HG03521 (cell line): ENCODE measurements at regions not wholly inside any gene's neighbourhood (a gene's known extent, or its start where the extent isn't known, plus 50 kb on each side); places are given as distances from the start of the nearest gene placed in this dataset.

Source experiments
- ATAC-seq: cut with Tn5 transposase; IDR thresholded peaks from one replicate; pipeline ENCODE4 v1.9.1; 2021; ENCODE audit warnings: mild to moderate bottlenecking, moderate library complexity; ENCODE audit not compliant: unreplicated experiment

DNA sequence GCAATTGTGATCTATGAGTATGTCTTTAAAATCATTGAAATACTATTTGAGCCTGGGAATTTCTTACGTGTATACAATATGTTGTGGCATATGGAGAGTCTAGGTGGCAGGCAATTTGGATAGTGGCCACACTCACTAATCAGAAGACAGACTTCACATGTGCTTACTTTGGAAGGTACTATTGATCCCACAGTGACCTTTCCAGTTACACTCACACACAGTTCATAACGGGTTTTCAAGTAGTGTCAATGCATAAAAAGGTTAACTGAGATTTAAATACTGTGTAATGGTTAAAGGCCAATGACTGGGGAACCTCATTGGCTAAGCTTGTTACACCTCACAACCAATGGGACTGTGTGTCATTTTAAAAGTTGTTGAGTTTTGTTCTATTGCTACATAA, 783.2 kb downstream of the RPA4 start:
- no peak for ATAC-seq

DNA sequence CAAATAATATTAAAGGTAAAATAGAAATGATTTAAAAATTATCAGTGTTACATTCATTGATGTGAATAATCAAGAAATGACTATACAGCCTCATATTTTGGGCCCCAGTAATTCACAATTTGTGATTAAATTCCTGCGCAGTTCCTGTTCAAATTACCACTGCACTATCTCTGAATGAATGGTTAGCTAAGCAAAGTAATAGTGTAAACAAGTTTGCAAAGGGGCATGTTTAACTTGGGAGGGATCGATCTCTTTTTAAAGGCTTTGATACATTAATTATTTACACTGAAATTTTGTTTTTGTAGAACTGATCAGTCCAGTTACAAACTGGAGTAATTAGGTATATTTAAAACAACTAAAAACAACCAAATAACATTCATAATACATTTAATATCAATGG, 784.4 kb downstream of the RPA4 start:
- ATAC-seq: no peak

DNA sequence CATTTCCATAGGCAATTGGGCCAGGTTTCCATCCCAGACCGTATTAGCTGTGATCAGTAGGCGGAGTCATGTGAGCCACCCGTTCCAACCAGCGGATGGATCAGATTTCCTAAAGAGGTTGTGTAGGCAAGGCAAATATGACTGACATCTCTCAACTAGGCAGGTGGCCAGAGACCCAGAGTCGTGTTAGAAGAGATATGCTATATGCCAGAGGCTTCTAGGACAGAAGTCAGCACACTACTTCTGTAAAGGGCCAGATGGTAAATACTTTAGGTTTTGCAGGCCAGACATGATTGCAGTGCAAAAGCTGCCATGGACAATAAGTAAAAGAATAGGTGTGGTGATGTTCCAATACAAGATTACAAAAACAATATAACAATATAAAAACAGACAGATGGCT, 788.4 kb downstream of the RPA4 start:
- ATAC-seq: no peak

DNA sequence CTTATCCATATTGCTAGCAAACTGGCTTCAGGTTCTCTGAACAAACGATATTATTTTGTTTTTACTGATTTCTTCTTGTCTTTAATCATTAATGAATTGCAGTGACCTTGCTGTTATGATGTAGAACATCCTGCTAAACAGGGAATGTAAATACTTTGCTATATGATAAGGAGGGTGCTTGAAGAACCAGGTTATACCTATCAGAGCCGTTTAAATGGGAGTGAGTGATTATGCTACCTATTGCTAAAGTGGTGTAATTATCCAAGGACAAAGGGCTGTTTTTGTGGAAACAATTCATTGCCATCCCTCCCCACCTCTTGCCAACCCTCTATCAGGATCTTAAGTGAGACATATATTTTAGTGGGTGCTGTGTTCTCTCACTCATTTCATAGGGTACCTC, 788.9 kb downstream of the RPA4 start:
- ATAC-seq: no peak

DNA sequence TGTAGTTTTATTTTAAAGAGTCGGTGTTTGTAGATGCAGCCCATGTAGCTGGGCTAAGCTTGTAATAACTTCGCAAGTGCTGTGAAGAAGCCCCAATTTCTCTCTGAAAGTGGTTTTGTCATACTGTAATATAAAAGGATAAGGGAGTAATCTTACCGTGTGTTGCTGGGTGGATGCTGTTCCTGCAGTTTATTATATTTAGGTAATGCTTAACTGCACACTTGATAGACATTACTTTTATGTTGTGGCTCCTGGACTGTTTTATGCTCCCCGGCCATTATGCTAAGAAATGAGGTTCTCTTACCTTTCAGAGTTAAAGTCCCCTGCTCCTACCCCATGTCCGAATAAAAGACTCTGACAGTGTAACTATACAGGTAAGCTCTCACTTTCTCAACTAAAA, 789.4 kb downstream of the RPA4 start:
- ATAC-seq: no peak

DNA sequence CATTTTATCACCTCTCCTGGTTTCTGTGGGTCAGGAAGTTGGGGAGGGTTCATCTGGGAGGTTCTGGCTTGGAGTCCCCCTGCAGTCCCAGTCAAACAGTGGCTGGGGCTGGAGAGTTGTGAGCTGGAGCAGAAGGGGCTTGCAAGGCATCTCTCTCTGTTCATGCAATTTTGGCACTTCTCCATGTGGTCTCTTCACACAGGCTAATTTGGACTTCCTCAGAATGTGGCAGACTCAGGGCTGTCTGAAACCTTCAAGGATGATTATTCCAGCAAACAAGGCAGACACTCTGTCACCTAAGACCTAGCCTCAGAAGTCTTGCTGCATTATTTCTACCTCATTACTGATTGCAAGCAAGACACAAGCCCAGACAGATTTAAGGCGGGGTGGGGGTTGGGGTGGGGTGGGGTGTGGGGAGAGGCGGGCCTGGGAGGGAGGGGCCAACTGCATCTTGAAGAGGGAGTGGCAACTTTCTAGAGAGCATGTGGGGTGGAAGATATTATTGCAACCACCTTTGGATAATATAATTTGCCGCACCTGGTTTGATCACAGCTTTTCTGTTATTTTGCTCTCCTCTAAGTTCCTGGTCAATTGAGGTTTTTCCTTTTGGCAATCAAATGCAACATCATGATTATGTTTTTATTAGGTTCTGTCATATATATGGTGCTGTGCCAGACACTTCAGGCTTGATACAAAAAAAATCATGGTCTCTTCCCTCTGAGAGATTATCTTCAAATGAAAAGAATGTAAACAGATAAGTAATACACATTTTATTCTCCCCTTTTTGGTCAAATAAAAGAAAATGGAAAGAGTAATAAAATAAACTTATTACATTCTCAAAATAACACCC, 799.5 kb downstream of the RPA4 start:
- ATAC-seq: no peak

DNA sequence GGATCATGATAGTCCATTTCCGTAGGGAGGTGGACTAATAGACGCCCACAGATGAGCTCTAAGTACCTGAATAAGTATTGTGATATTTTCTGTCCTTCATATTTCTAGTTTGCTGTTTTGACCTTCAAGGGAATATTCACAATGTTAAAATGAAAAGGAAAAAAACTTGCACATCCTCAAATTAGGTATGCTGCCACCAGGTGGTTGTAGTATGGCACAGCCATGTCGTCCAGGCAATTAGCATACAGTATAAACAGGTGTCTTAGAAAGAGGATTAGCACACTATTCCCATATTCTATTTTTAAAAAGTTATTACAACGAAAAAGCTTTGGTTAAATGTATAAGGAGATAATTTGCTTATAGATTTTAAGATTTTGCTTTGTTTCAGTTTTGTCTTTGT, 802.0 kb downstream of the RPA4 start:
- ATAC-seq: no peak

DNA sequence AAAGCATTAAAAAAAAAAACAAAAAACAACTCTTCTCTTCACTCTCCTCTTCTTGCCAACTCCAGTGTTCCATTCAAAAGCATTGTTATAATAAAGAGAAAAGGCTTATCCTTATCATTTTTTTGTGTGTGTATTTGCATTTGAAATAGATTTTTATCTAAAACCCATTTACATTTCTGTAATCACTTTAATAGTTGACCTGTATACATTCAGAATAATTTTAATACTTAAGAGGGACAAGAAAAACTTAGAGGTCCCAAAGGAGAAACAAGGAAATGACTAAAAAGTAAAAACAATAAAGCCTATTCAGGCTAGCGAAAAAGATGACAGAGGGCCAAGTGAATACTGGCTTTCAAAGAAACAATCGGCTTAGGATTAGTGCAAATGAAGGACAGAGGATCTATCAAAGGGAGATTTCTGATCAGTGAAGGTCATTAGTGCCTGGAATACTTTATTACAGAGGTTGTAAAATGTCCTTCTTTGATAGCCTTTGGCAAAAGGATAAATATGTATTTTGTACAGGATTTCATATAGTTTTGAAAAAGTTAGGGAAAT, 808.3 kb downstream of the RPA4 start:
- no peak for ATAC-seq

DNA sequence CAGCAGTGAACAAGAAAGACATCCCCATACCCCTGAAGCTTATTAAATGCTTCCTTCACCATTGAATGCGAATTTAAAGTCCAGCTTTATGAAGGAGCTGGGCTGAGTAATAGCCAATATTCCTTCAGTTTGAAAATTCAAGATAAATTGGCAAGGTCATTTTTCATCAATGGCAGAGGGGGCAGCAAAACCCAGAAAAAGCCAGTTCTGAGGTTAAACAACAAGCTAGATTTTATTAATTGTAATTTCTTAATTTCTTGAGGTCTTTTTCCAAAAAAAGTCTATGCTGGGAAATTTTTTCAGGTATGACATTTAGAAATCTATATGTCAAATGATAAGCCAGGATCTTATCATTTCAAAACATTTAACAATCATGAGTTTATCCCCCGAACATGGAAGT, 808.9 kb downstream of the RPA4 start:
- ATAC-seq: no peak

DNA sequence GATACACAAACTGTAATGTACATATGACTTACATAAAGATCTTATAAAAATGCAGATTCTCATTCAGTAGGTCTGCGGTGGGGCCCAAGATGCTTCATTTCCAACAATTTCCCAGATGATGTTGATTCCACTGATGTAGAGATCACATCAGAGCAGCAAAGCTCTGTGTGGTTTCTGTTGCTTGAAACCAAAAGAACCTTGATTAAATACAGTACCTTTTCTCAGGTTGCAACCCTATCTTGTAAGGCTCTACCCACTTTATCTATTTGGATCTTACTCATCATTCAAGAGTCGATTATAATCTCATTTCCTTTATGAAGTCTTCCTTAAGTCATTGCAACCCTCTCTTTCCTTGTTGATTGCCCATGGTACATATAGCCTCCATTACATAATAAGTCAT, 816.8 kb downstream of the RPA4 start:
- no peak for ATAC-seq

DNA sequence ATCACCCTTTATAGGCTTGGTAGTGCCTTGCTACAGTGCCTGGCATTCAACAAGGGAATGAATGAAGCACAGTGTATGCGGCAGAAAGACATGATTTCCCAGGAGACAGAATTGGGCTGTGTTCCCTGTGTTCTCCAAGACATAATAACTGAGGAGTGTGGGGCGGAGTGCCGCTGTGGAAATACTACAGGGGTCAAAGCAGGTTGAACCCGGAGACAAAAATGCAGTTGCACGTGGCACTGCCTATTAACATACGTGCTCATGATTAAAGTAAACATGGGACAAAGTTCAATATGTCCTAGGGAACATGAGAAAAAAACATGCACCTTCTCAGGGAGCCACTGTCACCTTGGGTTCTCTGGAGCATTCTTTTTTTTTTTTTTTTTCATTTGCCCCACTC, 820.8 kb downstream of the RPA4 start:
- no peak for ATAC-seq

DNA sequence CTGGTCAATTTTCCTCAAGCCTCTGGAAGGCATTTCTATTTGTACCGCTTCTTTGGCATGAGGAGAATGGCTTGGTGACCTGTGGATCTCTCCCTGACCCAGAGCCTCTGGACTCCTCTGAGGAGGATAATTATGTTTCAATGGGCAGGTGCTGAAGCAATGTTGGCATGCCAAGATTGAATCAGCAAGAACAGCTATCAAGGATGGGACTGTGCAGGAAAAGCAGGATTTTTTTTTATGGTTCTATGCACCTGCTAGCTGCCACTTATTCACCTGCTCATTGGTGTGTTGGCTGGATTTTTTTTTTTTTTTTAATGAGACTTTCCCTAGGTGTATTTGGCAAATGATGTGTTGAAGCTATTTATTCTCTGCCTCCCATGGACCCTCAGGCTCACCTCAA, 821.2 kb downstream of the RPA4 start:
- ATAC-seq: no peak

DNA sequence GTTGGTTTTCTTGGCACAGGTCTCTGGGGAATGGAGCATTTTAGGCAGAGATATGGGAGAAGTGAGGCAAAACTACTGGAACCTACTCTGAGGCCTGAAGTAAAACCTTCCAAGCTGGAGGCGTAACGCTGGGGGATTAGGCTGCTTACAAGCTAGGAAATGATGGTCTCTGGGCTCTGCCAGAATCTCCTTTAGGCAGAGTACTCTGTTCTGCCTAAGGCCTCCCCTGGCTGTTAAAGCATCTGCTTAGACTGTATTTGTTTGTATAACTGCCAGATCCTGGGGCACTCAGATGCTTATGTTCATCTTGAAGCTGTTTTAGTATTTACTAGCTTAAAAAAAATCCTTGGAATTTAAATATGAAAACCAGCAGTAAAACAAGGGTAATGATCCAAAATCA, 822.2 kb downstream of the RPA4 start:
- ATAC-seq: no peak

DNA sequence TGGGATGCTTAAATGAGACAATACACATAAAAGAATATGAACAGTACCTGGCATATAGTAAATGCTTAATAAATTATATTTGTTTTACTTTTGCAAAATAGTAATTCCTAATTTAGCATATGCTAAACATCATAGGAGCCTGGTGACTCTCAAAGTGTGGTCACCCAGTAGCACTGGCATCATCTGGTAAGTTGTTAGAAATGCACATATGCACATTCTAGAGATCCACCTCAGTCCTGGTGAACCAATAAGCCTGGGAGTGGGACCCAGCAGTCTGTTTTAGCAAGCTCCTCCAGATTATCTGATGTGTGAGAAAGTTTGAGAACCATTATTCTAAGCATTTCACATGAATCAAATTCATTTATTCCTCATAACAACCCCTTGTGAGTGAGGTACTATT, 830.4 kb downstream of the RPA4 start:
- ATAC-seq: no peak

DNA sequence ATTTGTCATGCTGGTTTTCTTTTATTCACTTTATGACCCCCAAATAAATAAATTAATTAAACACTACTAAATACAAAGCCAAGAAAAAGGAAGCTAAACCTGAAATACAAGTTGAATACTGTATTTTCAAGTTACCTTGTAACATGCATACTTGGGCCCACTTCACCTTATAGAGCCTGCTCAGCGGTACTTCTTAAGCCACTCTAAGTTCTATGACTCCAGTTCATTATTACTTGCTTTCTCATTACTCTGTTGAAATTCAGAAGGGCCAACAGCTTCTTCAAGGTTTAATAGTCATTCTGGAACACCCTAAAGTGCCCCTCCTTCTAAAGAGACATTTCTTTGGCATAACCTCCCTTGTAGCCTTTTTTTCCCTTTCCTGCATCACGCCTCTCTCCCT, 844.5 kb downstream of the RPA4 start:
- ATAC-seq: no peak

DNA sequence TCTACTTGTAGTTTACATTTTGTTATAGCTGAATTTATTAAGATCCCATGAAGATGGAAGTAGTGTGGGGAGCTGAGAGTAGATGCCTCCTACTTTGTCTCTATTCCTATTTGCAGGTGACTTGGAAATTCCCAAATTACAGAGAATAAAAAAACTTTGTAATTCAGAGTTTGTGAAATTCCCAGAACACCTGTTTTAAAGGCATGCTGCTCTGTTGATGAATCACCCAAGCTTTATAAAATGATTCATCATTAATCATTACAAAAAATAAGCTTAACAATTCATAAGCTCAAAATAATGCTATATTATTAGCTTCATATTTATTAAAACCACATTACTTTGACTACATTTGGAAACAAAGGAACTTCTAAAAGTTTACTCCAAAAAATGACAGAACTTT, 856.3 kb downstream of the RPA4 start:
- no peak for ATAC-seq

DNA sequence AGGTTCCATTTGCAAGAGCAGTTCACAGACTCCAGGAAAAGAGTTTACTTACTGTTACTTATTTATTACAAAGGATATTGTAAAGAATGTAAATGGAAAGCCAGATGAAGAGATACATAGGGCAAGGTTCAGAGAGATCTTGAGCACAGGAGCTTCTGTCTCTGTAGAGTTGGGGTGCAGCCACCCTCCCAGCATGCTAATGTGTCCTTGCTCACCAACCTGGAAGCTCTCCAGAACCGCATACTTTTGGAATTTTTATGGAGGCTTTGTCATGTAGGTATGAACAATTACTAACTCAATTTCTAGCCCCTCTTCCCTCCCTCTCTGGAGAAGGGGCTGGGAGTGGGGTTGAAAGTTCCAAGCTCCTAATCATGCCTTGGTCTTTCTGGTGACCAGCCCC, 857.2 kb downstream of the RPA4 start:
- no peak for ATAC-seq

DNA sequence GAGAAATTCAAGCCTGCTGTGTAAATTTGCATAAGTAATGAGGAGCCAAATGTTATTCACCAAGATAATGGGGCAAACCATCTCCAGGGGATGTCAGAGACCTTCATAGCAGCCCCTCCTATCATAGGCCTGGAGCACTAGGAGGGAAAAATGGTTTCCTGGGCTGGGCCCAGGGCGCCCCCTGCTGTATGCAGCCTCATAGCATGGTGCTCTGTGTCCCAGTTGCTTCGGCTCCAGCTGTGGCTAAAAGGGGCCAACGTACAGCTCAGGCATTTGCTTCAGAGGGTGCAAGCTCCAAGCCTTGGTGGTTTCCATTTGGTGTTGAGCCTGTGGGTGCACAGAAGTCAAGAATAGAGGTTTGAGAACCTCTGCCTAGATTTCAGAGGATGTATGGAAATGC, 859.3 kb downstream of the RPA4 start:
- no peak for ATAC-seq

DNA sequence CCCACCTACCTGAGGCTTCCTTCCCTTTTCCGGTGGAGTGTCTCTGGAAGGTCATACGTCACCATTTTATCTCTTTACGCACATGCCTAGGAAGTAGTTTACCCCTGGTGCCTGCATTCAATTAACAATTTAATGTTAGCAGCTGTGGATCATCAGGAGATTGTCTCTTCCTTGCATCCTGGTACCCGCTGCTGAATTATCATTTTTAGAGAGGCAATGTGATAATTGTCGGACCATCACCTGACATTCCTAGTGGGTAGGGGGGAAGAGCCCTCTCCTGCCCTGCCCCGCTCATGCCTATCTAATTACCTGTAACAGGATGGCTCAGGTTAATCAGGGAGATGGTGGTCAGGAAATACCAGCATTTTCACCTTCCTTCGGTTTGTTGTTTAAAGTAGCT, 863.6 kb downstream of the RPA4 start:
- no peak for ATAC-seq

DNA sequence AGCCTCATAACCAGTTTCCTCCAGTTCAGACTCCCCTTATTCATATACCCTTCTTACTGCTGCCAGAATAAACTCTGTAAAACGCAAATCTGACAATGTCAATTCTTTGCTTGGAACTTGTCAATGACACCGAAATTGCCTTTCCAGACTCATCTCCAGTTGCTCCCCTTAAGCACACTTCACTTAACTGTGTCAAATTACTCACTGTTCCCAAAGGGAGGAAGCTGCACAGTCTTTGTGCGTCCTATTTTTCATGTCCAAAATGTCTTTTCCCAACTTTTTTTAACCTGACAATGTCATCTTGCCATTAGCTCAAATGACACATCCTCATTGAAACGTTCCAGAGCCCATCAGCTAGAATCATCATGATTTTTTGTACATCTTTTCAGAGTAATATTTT, 867.3 kb downstream of the RPA4 start:
- no peak for ATAC-seq

DNA sequence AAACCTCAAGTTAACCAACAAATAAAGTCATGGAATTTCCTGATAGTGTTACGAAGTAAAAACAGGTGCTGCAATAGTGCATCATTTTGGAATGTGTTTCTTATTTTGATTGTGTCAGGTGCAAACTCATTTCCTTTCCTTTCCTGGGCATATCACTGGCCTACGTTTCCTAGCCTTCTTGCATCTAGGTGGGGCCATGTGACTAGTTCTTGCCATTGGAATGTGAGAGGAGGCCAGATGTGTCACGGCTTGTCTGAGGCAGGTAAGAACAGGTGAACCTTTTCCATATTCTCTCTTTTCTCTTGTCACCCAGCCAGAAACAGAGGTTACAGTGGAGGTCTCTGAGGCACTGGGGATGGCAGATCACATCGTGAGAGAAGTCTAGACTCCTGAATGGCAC, 868.0 kb downstream of the RPA4 start:
- no peak for ATAC-seq

DNA sequence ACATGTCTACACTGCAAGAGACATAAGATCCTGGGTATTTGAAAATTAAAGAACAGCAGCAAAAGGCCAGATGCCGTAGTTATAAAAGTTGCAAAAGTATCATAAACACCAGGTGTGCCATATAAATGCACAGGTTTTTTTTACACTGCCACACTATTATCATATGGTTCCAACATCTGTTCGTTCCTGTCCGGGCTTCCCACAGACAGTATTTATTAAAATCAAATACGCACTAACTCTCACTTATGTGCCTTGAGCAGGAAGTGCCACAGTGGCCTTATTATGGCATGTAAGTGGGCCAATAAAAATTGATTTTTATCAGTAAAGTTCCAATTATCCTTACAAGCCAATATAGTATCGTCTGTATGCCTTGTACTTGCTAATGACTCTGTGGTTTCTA, 873.2 kb downstream of the RPA4 start:
- no peak for ATAC-seq

DNA sequence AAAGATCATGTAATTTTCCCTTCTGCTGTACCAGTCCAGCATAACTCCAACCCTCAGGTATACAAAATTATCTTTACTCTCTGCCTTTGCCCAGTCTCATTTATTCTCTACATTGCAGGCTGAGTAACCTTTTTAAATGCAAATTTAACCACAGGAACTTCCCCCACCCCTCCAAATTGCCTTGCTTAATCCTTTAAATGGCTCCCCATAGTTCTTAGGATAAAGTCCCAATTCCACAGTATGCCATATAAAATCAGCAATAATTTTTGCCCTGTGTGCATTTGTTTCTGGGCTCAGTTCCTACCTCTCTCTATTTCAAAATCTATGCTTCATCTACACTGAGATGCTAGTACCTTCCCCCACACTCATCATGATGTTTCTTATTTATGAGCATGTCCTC, 879.7 kb downstream of the RPA4 start:
- no peak for ATAC-seq
